ENCODE measurements at regions not wholly inside any gene's neighbourhood (a gene's known extent, or its start where the extent isn't known, plus 50 kb on each side); places are given as distances from the start of the nearest gene placed in this dataset.

- Histone ChIP-seq H3K9me3 (ENCODE audit: control insufficient read depth in 4 of 4, low read length in 3 of 4) (no peaks in the 10 kb centered on the region), H3K4me1 (ENCODE audit: control insufficient read depth in 4 of 4, insufficient read depth in 4 of 4, low read length in 3 of 4) (no peaks in the 10 kb centered on the region), H3K4me3 (ENCODE audit: low read depth in 1 of 3, low read length in 3 of 3) (no peak overlapping the region), H3K9ac (ENCODE audit: low read depth in 1 of 2, low read length in 2 of 2) (no peak overlapping the region), H3K27ac (ENCODE audit: low read depth in 1 of 2, low read length in 2 of 2) (no peak overlapping the region), H3K27me3 (ENCODE audit: control insufficient read depth in 4 of 4, insufficient read depth in 4 of 4, low read length in 3 of 4) (no peaks in the 10 kb centered on the region), H3K36me3 (ENCODE audit: control insufficient read depth in 4 of 4, insufficient read depth in 3 of 4, low read depth in 1 of 4, low read length in 3 of 4) (no peaks in the 10 kb centered on the region)
- DNase-seq (ENCODE audit: low spot score) = no peak
- WGBS = 17% methylated on average over 2 of the region's 2 CpGs
- no peak for TF ChIP-seq HNF4A (conservative IDR thresholded peaks at IDR 0.05)
- TF ChIP-seq, protein P1, sequence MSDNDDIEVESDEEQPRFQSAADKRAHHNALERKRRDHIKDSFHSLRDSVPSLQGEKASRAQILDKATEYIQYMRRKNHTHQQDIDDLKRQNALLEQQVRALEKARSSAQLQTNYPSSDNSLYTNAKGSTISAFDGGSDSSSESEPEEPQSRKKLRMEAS (IDR thresholded peaks at IDR 0.05) = no peak
- no peak for TF ChIP-seq TAF1 (conservative IDR thresholded peaks at IDR 0.05)
- TF ChIP-seq, protein P2, sequence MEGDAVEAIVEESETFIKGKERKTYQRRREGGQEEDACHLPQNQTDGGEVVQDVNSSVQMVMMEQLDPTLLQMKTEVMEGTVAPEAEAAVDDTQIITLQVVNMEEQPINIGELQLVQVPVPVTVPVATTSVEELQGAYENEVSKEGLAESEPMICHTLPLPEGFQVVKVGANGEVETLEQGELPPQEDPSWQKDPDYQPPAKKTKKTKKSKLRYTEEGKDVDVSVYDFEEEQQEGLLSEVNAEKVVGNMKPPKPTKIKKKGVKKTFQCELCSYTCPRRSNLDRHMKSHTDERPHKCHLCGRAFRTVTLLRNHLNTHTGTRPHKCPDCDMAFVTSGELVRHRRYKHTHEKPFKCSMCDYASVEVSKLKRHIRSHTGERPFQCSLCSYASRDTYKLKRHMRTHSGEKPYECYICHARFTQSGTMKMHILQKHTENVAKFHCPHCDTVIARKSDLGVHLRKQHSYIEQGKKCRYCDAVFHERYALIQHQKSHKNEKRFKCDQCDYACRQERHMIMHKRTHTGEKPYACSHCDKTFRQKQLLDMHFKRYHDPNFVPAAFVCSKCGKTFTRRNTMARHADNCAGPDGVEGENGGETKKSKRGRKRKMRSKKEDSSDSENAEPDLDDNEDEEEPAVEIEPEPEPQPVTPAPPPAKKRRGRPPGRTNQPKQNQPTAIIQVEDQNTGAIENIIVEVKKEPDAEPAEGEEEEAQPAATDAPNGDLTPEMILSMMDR (IDR thresholded peaks at IDR 0.05; ENCODE audit: low read depth, low read length, missing input control) = no peak
- TF ChIP-seq, protein P3, sequence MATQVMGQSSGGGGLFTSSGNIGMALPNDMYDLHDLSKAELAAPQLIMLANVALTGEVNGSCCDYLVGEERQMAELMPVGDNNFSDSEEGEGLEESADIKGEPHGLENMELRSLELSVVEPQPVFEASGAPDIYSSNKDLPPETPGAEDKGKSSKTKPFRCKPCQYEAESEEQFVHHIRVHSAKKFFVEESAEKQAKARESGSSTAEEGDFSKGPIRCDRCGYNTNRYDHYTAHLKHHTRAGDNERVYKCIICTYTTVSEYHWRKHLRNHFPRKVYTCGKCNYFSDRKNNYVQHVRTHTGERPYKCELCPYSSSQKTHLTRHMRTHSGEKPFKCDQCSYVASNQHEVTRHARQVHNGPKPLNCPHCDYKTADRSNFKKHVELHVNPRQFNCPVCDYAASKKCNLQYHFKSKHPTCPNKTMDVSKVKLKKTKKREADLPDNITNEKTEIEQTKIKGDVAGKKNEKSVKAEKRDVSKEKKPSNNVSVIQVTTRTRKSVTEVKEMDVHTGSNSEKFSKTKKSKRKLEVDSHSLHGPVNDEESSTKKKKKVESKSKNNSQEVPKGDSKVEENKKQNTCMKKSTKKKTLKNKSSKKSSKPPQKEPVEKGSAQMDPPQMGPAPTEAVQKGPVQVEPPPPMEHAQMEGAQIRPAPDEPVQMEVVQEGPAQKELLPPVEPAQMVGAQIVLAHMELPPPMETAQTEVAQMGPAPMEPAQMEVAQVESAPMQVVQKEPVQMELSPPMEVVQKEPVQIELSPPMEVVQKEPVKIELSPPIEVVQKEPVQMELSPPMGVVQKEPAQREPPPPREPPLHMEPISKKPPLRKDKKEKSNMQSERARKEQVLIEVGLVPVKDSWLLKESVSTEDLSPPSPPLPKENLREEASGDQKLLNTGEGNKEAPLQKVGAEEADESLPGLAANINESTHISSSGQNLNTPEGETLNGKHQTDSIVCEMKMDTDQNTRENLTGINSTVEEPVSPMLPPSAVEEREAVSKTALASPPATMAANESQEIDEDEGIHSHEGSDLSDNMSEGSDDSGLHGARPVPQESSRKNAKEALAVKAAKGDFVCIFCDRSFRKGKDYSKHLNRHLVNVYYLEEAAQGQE (IDR thresholded peaks at IDR 0.05) = no peak
- no peak for TF ChIP-seq YY1 (IDR thresholded peaks at IDR 0.05)
- TF ChIP-seq EGR1 (IDR thresholded peaks at IDR 0.05; ENCODE audit: low read depth in 2 of 2) = no peak
- TF ChIP-seq SP1 (IDR thresholded peaks at IDR 0.05) = no peak
- no peak for TF ChIP-seq FOXA2 (IDR thresholded peaks at IDR 0.05)
- TF ChIP-seq GABPA (IDR thresholded peaks at IDR 0.05 in 1 of 2, conservative IDR thresholded peaks at IDR 0.05 in 1 of 2) = no peak
- TF ChIP-seq FOXA1 (IDR thresholded peaks at IDR 0.05) = no peak
- TF ChIP-seq RAD21 (IDR thresholded peaks at IDR 0.05) = no peak
- no peak for TF ChIP-seq ZBTB33 (IDR thresholded peaks at IDR 0.05)
- TF ChIP-seq NR2F2 (IDR thresholded peaks at IDR 0.05) = no peak
- no peak for TF ChIP-seq HNF4G (IDR thresholded peaks at IDR 0.05)
- no peak for TF ChIP-seq RXRA (IDR thresholded peaks at IDR 0.05)
Observed at GRCh38 chr2:153101187-153101586, 377.4 kb downstream of the RPRM start.

- no peak for DNase-seq (ENCODE audit: low spot score)
- no peaks in the 10 kb centered on the region for H3K36me3 ChIP-seq (ENCODE audit: control insufficient read depth in 4 of 4, insufficient read depth in 3 of 4, low read depth in 1 of 4, low read length in 3 of 4)
- H3K9me3 ChIP-seq (ENCODE audit: control insufficient read depth in 4 of 4, low read length in 3 of 4) = no peaks in the 10 kb centered on the region
- no peak for TF ChIP-seq ATF3 (IDR thresholded peaks at IDR 0.05)
- TF ChIP-seq HNF4A (conservative IDR thresholded peaks at IDR 0.05) = no peak
- no peak for TF ChIP-seq RXRA (IDR thresholded peaks at IDR 0.05)
- TF ChIP-seq, protein P3 (IDR thresholded peaks at IDR 0.05) = no peak
- H3K27ac ChIP-seq (ENCODE audit: low read depth in 1 of 2, low read length in 2 of 2) = no peak overlapping the region
- no peaks in the 10 kb centered on the region for H3K4me1 ChIP-seq (ENCODE audit: control insufficient read depth in 4 of 4, insufficient read depth in 4 of 4, low read length in 3 of 4)
- no peak overlapping the region for H3K9ac ChIP-seq (ENCODE audit: low read depth in 1 of 2, low read length in 2 of 2)
- H3K27me3 ChIP-seq (ENCODE audit: control insufficient read depth in 4 of 4, insufficient read depth in 4 of 4, low read length in 3 of 4) = no peaks in the 10 kb centered on the region
- no peak overlapping the region for H3K4me3 ChIP-seq (ENCODE audit: low read depth in 1 of 3, low read length in 3 of 3)
Observed at GRCh38 chr2:153100151-153100550, 378.4 kb downstream of the RPRM start.

Data from liver (tissue), 8 donors.